ENCODE measurements at regions not wholly inside any gene's neighbourhood (a gene's known extent, or its start where the extent isn't known, plus 50 kb on each side); places are given as distances from the start of the nearest gene placed in this dataset.

DNA sequence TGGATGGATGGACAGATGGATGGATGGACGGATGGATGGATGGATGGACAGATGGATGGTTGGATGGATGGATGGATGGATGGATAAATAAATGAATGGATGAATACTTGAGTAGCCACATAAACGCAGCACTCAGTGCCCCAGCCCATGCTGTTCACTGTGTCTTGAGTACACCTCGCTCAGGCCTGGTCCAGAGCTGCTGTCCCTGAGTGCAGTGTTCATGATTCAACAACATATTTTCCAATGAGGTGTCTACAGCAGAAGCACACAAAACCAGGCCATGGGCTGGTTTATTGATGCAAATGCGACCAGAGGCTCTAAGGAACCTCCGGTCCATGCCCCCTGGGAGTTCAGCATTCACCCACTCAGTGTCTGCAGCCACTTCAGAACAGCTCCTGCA is 584.3 kb downstream of the BRD1 start:
- no peaks in the 10 kb centered on the region for H3F3A ChIP-seq (ENCODE audit: insufficient read depth)
- no peaks in the 10 kb centered on the region for H3K79me2 ChIP-seq (ENCODE audit: insufficient read depth, low read length)
- no peak overlapping the region for H3K9ac ChIP-seq (ENCODE audit: low read length)
- H3K9me2 ChIP-seq (replicated peaks; ENCODE audit: insufficient read depth, low read length): no peaks in the 10 kb centered on the region
- H3K4me3 ChIP-seq (ENCODE audit: insufficient read depth, low read length, poor library complexity, severe bottlenecking): no peak overlapping the region
- TF ChIP-seq EZH2phosphoT487 (conservative IDR thresholded peaks at IDR 0.05; ENCODE audit: low read length) (no peak), CTCF (IDR thresholded peaks at IDR 0.05; ENCODE audit: insufficient read depth, low read length, poor library complexity, severe bottlenecking) (no peak)
- no peak overlapping the region for H3K27ac ChIP-seq (ENCODE audit: low read depth, low read length)
- H3K4me2 ChIP-seq (ENCODE audit: low read depth, low read length, poor library complexity, severe bottlenecking): no peak overlapping the region
- no peaks in the 10 kb centered on the region for H3K9me3 ChIP-seq (ENCODE audit: insufficient read depth, low read length)
- no peaks in the 10 kb centered on the region for H4K20me1 ChIP-seq (ENCODE audit: low read depth, low read length)
- no peak overlapping the region for H2AFZ ChIP-seq (ENCODE audit: low read depth, low read length, severe bottlenecking)
- no peaks in the 10 kb centered on the region for H3K36me3 ChIP-seq (ENCODE audit: low read length)
- no peaks in the 10 kb centered on the region for H3K27me3 ChIP-seq (ENCODE audit: low read length)

DNA sequence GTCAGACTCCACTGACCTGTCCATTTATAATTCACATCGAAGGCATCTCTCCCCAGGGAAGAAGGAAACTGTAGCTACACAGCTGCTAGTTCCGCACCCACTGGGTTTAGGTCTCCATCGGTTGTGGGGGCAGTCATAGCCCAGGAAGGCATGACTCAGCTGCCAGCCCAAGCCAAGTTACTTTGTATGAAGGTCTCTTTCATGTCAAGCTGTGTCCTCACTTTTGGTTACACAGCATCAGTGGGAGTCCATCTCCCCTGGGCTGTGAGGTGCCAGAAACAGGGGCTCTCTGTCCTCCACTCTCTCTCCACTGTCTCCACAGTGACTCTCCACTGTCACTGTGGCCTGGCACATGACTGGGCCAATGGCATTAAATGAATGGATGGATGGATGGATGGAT is 585.2 kb downstream of the BRD1 start:
- Histone ChIP-seq H3K9me2 (replicated peaks; ENCODE audit: insufficient read depth, low read length) (no peaks in the 10 kb centered on the region), H3K4me2 (ENCODE audit: low read depth, low read length, poor library complexity, severe bottlenecking) (no peak overlapping the region), H3K27me3 (ENCODE audit: low read length) (no peaks in the 10 kb centered on the region), H2AFZ (ENCODE audit: low read depth, low read length, severe bottlenecking) (no peak overlapping the region), H3K79me2 (ENCODE audit: insufficient read depth, low read length) (no peaks in the 10 kb centered on the region), H3F3A (ENCODE audit: insufficient read depth) (no peaks in the 10 kb centered on the region), H3K36me3 (ENCODE audit: low read length) (no peaks in the 10 kb centered on the region), H3K9me3 (ENCODE audit: insufficient read depth, low read length) (no peaks in the 10 kb centered on the region), H4K20me1 (ENCODE audit: low read depth, low read length) (no peaks in the 10 kb centered on the region), H3K9ac (ENCODE audit: low read length) (no peak overlapping the region), H3K4me3 (ENCODE audit: insufficient read depth, low read length, poor library complexity, severe bottlenecking) (no peak overlapping the region), H3K27ac (ENCODE audit: low read depth, low read length) (no peak overlapping the region)
- no peak for TF ChIP-seq EZH2phosphoT487 (conservative IDR thresholded peaks at IDR 0.05; ENCODE audit: low read length)
- TF ChIP-seq CTCF (IDR thresholded peaks at IDR 0.05; ENCODE audit: insufficient read depth, low read length, poor library complexity, severe bottlenecking): no peak

GRCh38 chr22:49241174-49241851 is 586.4 kb downstream of the BRD1 start:
- Histone ChIP-seq H3K9ac (ENCODE audit: low read length) (no peak overlapping the region), H3K36me3 (ENCODE audit: low read length) (no peaks in the 10 kb centered on the region), H3K27me3 (ENCODE audit: low read length) (no peaks in the 10 kb centered on the region), H3K4me3 (ENCODE audit: insufficient read depth, low read length, poor library complexity, severe bottlenecking) (no peak overlapping the region), H3K27ac (ENCODE audit: low read depth, low read length) (no peak overlapping the region), H2AFZ (ENCODE audit: low read depth, low read length, severe bottlenecking) (no peak overlapping the region), H3K79me2 (ENCODE audit: insufficient read depth, low read length) (no peaks in the 10 kb centered on the region), H3K9me2 (replicated peaks; ENCODE audit: insufficient read depth, low read length) (no peaks in the 10 kb centered on the region), H3K9me3 (ENCODE audit: insufficient read depth, low read length) (no peaks in the 10 kb centered on the region), H4K20me1 (ENCODE audit: low read depth, low read length) (no peaks in the 10 kb centered on the region), H3K4me2 (ENCODE audit: low read depth, low read length, poor library complexity, severe bottlenecking) (no peak overlapping the region), H3F3A (ENCODE audit: insufficient read depth) (no peaks in the 10 kb centered on the region)
- no peak for TF ChIP-seq CTCF (IDR thresholded peaks at IDR 0.05; ENCODE audit: insufficient read depth, low read length, poor library complexity, severe bottlenecking)
- TF ChIP-seq EZH2phosphoT487 (conservative IDR thresholded peaks at IDR 0.05; ENCODE audit: low read length): no peak
